Thyroid gland (tissue), 4 donors: ENCODE measurements at regions not wholly inside any gene's neighbourhood (a gene's known extent, or its start where the extent isn't known, plus 50 kb on each side); places are given as distances from the start of the nearest gene placed in this dataset.

Experiments
- CTCF ChIP-seq, 6 experiments: fragments of 200-600 bp in 3 of 6; fragments of 450-650 bp in 3 of 6; sonication (generic) in 3 of 6; IDR thresholded peaks; one replicate each; pipeline ENCODE4 v1.5.1; 2016 to 2019; ENCODE audit warnings: antibody characterized with exemption in 6 of 6, mild to moderate bottlenecking in 2 of 6, inconsistent platforms in 1 of 6, moderate library complexity in 1 of 6
- POLR2A ChIP-seq, 2 donors: fragments of 450-650 bp; IDR thresholded peaks; one replicate each; pipeline ENCODE4 v1.6.1; 2017; ENCODE audit warnings: antibody characterized with exemption in 2 of 2, mild to moderate bottlenecking in 2 of 2, moderate library complexity in 1 of 2

- TF ChIP-seq POLR2A (IDR thresholded peaks at IDR 0.05) (no peak), CTCF (IDR thresholded peaks at IDR 0.05) (no peak)
Observed at GRCh38 chr9:80878556-80878955, 810.8 kb downstream of the TLE1 start.
